GM19238 (cell line): ENCODE measurements at regions not wholly inside any gene's neighbourhood (a gene's known extent, or its start where the extent isn't known, plus 50 kb on each side); places are given as distances from the start of the nearest gene placed in this dataset.

Experiments used
- DNase-seq: peaks from one replicate; pipeline ENCODE4 v3.0.0; 2011; ENCODE audit warnings: low spot score; ENCODE audit not compliant: insufficient read length

- no peak for DNase-seq
These were observed 50.3 kb upstream of the DPH6 start for GRCh38 chr15:35596285-35596684.

DNA sequence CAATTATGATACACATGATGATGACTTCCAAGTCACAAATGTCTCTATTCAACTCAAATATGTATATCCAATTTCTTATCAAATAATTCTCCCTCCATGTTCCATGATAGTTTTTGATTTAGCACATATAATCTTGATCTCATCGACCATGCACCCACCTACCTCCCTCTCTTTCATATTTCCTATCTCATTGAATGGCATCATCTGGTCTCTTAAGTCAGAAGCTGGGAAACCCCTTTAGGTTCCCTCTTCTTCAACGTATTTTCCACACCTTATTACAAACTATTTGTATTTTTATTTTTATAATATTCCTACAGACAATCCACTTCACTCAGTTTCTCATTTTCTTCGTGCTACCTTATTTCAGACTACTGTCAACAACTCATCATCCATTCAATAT, 56.9 kb upstream of the DPH6 start:
- no peak for DNase-seq

DNA sequence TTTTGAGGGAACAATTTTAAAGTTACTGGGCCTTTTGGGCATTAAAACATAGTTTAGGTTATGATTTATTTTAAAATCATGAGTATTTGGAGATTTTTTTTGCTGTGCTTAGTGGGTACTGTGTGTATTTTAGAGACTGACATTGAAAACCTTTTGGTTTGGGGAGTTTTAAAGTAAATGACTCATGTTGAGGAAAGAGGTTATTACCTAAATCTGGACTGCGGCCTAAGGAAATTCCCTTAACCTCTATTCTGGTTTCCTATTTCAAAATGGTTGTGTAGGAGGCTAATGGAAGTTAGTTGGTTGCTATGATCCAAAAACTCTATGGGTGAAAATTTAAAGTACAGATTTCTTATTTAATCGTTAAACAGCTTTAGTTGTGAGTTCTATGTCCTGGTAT, 57.3 kb upstream of the DPH6 start:
- no peak for DNase-seq

- DNase-seq, result no peak
These were observed 57.9 kb upstream of the DPH6 start for GRCh38 chr15:35603856-35604255.

GRCh38 chr15:35605764-35606449, 59.9 kb upstream of the DPH6 start:
- DNase-seq, result no peak

GRCh38 chr15:35606450-35606779, 60.5 kb upstream of the DPH6 start:
- no peak for DNase-seq

GRCh38 chr15:35616498-35617271, 70.7 kb upstream of the DPH6 start:
- DNase-seq, result no peak

DNA sequence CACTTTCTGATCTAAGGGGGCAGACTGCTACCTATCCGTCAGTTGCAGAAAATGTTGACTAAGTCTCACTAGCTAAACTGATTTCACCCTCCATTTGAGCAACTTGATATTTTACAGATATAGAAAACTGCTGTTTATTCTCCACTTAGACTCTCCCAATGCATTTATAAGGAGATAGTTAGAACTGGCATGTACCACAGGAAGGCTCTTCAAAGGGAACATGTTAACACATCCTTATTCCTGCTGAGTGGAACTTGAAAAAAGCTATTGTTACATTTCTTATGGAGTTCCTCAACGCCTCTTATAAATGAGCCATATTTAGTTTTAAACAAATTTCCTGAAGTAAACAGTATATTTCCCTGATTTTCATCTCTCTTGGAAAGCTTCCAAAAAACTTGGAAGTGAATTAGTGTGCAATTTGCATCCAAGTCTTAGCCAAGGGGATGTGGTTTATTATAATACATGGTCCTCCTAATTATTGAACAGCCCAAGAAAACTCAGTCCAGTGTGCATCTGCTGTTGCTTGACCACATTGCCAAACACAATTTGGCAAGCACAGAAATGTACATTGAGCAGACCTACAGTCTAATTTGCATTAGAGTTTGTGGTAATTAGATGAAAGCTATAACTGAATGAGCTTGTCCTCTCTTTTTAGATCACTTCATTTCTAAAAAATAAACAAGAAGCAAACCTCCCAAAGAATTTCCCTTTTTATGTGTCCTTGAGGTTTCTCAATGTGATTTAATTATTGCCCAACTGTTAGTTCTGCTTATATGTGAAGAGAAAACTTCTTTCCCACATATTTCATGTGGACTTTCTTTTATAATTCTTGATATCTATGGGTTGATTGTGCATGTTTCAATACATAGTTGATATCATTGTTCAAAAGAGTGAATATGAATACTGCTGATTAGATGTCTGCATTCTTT, 72.6 kb upstream of the DPH6 start:
- no peak for DNase-seq

DNA sequence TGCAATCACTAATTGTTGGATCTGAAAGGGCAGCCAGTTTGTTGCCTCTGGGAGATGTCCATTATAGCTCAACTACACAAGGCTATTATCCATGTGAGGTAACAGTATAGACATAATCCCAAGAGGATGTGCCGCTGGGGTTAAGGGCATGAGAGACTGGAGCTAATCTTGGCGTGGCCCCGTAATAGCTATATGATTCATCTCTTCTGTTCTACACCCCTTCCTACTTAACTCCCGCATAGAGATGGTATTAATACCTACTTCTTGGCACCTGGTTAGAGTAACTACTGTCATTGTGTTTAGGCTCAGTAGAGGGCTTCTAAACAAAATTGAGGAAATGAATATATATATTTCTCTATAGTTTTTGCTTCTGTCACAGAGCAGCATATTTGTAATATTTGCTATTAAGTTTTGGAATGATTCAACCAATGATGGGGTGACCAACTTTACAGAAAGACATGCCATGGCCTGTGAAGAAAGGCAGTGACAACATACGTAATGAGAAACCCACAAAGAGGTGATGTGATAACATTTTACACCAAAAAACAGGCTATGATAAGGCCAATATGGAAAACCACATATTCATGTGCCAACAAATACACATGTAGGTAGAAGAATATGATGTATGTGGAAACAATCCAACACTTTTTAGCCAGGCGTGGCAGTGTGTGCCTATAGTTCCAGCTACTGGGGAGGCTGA, 76.8 kb upstream of the DPH6 start:
- DNase-seq, result no peak

- DNase-seq, result no peak
These were observed 78.9 kb upstream of the DPH6 start for GRCh38 chr15:35624881-35625280.

DNA sequence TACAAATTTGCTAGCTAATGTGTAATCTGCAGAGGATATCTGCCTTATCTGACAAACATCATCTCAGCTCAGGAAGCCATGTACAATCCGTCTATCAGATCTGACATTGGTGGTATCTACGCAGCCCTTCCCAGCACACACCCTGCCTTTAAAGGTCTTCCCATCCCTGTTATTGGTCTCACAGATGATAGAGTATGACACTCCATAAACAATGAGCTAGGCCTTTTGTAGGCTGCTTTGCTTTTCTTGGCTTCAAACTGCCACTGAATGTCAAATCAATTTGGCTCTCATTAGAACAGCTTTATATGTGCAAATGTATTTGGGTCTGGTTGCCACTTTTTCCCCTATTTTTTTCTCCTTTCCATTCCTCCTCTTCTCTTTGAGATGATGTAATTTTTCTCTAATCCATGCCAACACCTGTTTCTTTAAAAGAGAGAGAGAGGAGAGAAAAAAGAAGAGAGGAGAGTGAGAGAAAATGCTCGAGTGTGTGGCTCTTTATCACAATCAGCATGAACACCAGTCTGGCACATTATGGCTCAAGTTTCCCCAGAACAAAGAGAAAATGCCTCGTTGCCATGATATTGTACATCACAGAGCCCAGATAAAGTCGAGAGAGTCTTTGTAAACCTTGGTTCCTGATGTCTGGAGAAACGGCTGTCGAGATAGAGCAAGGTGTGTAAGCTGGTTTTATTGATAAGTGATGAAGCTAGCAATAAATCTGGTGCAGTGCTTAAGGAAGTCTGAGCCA, 80.8 kb upstream of the DPH6 start:
- DNase-seq, result no peak

DNA sequence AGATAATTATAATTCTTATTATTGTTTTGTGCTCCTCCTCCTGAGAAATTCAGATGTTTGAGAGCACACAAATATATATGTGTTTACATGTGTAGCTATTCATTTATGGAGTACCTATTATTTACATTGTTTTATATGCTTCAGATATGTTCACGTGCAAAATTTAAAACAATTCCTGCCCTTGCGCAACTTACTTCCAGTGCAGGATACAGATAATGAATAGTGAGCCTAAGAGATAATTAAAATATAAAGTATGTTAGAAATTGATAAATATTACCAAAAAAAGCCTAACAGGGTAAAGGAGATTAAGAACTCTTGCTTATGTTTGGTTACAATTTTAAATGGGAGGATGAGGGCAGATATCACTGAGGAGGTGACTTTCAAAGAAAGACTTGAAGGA, 81.7 kb upstream of the DPH6 start:
- no peak for DNase-seq

GRCh38 chr15:35629766-35630165, 83.8 kb upstream of the DPH6 start:
- no peak for DNase-seq

- no peak for DNase-seq
These were observed 84.6 kb upstream of the DPH6 start for GRCh38 chr15:35630532-35630931.

GRCh38 chr15:35630985-35631384, 85.0 kb upstream of the DPH6 start:
- no peak for DNase-seq

- DNase-seq, result no peak
These were observed 87.7 kb upstream of the DPH6 start for GRCh38 chr15:35633677-35634076.

GRCh38 chr15:35646790-35647189, 100.8 kb upstream of the DPH6 start:
- no peak for DNase-seq

GRCh38 chr15:35647303-35647702, 101.3 kb upstream of the DPH6 start:
- no peak for DNase-seq

- no peak for DNase-seq
These were observed 103.0 kb upstream of the DPH6 start for GRCh38 chr15:35648941-35649340.

- no peak for DNase-seq
These were observed 103.6 kb upstream of the DPH6 start for GRCh38 chr15:35649575-35649974.

- no peak for DNase-seq
These were observed 108.4 kb upstream of the DPH6 start for GRCh38 chr15:35654332-35654731.
